Fibroblast of the conjunctiva (primary cell): ENCODE measurements at regions not wholly inside any gene's neighbourhood (a gene's known extent, or its start where the extent isn't known, plus 50 kb on each side); places are given as distances from the start of the nearest gene placed in this dataset.

Source experiments
- DNase-seq: peaks from one replicate; pipeline ENCODE4 v3.0.0-alpha.2; 2010; ENCODE audit warnings: low read depth

- no peak for DNase-seq
These were observed 158.9 kb downstream of the PPP1R2C start for GRCh38 chrX:42619068-42619467.

GRCh38 chrX:42616981-42617380 is 161.0 kb downstream of the PPP1R2C start:
- no peak for DNase-seq

- no peak for DNase-seq
These were observed 162.8 kb downstream of the PPP1R2C start for GRCh38 chrX:42615161-42615563.

DNA sequence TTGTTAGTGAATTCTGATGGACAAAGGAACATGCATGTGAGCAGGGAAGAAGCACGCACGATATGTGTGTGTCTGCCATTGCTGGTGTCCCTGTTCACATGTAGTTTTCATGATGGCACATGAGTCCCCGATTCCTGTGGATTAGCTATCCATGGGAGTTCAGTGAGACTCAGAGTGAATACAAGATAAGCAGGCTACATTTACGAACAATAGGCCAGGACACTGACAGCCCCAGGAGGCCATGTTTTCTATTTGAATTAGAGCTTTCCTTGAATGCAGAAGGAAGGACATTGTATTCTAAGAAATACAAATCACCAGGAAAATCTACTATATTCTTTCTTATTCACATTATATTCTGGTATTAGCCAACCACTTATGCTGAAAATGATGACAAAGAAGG is 171.4 kb downstream of the PPP1R2C start:
- no peak for DNase-seq

GRCh38 chrX:42604302-42604701 is 173.7 kb downstream of the PPP1R2C start:
- no peak for DNase-seq

- no peak for DNase-seq
These were observed 174.9 kb downstream of the PPP1R2C start for GRCh38 chrX:42603016-42603415.

GRCh38 chrX:42602566-42602965 is 175.4 kb downstream of the PPP1R2C start:
- DNase-seq, result no peak

DNA sequence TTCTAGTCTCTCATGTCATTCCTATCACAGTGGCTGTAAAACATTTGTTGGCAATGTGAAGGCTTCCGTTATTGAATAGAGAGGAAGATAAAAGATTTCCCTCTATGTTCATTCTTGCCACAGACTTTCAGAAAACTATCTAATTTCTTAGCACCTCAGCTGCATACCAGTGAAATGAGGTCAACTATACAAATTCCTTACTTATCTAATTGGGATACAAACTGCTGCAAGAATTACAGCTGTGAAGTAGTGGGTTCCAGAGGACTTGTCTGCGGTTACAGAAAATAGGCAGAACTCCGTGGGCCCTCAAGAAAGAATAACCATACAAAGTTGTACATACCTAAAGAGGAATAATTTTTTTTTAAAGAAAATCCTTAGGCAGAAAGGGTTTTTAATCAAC is 175.8 kb downstream of the PPP1R2C start:
- no peak for DNase-seq

DNA sequence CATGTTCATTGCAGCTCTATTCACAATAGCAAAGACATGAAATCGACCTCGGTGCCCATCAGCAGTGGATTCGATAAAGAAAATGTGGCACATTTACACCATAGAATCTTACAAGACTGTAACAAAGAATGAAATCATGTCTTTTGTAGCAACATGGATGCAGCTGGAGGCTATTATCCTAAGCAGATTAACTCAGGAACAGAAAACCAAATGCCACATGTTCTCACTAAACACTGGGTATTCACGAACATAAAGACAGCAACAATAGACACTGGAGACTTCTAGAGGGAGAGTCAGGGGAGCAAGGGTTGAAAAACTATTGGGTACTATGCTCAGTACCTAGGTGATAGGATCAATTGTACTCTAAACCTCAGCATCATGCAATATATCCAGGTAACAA is 180.5 kb downstream of the PPP1R2C start:
- DNase-seq, result no peak

DNA sequence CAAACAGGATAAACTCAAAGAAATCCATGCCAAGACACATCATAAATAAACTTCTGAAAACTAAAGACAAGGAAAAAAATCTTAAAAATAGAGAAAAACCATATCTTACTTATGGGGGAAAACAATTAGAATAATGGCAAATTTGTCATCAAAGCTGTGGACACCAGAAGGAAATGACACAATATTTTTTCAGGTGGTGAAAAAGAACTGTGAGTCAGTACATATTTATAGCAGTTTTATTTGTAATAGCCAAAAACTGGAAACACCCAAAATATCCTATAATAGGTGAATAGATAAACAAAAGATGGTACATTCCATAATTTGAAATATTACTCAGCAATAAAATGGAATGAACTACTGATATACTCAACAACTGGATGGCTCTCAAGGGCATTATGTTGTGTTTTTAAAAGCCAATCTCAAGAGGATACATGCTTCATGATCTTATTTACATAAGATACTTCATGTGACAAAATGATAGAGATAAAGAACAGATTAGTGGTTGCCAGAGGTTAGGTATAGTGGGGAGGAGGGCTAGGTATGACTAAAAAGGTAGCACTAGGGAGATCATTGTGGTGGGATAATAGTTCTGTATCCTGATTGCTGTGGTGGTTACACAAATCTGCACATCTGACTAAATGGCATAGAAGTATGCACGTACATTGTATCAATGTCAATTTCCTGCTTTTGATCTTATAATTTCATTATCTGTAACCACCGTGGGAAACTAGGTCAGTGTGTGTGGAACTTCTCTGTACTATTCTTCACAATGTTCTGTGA is 191.9 kb downstream of the PPP1R2C start:
- DNase-seq, result no peak

- DNase-seq, result no peak
These were observed 200.0 kb downstream of the PPP1R2C start for GRCh38 chrX:42577936-42578470.

- no peak for DNase-seq
These were observed 210.7 kb downstream of the PPP1R2C start for GRCh38 chrX:42567268-42567667.

- DNase-seq, result no peak
These were observed 212.2 kb downstream of the PPP1R2C start for GRCh38 chrX:42565739-42566138.

DNA sequence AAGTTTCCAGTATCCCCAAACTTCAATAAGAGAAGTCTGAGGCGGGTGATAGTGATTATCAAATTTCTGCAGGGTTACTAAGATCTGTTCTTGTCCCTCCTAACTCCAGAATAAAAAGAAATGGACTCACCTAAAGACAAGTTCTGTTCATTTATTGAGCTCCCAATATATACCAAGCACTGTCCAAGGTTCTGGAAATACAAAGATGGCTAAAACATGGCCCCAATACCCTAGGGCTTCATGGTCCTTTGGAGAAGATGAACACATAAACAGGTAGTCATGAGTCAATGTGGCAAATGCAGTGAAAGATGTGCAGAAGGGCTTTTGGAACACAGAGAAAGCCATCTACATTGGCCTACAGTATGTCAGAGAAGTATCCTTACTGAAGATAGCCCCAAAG is 231.2 kb downstream of the PPP1R2C start:
- DNase-seq, result no peak

GRCh38 chrX:42544883-42545282 is 233.1 kb downstream of the PPP1R2C start:
- DNase-seq, result no peak

- no peak for DNase-seq
These were observed 236.4 kb downstream of the PPP1R2C start for GRCh38 chrX:42541554-42541953.

DNA sequence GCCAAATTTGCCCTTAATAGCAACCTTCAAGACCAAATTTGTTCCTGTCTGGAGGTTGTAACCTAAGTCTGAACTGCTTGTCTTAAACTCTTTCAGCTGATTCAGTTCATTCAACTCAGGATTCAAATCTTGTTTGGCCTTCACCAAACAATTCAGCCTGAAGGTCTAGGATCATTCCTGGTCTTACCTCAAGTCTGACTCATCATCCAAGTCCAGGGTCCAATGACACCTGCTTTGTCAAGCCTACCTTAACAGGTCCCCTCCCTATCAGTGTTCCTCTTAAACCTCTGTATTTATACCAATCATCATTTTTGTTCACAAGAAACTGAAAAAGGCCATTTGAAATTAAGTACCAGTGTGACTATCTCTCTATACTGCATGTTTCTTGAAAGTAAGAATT is 237.8 kb downstream of the PPP1R2C start:
- DNase-seq, result no peak

DNA sequence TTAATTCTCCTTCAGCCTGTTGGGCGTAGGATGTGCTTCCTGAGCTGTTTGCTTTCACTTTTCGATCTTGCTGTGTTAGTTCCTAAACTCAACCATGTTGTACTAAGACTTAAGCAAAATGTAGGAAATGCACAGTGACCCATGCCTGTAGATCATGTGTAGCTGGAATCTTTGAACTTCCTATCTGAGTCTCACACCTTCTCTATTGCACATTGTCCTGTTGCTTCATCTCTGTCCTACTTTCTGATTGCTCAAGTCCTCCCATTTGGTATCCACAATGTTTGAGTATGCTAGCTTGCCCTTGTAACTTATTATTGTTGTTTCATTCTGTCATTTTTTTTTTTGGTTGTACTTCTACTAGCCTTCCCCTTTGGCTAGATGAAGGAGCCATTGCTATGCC is 239.6 kb downstream of the PPP1R2C start:
- DNase-seq, result no peak

GRCh38 chrX:42536286-42536685 is 241.7 kb downstream of the PPP1R2C start:
- no peak for DNase-seq

DNA sequence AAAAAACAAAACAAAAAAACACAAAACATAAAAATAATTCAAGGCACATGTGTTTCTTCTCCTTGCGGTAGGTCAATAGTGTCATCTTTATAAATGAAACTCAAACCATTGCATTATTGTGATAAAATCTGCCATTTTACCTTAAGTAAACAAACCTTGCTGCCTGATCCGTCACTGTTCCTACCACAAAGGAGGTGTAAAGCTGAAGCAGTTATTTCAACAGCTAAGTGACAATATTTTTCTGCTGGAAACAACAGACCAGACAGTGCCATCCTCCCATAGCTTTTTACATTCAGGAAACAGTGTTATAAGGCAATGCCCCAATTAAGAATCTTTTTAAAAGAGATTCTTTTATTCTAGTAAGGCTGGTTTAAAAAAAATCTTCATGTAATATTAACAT is 242.7 kb downstream of the PPP1R2C start:
- no peak for DNase-seq

GRCh38 chrX:42533761-42534160 is 244.2 kb downstream of the PPP1R2C start:
- no peak for DNase-seq

DNA sequence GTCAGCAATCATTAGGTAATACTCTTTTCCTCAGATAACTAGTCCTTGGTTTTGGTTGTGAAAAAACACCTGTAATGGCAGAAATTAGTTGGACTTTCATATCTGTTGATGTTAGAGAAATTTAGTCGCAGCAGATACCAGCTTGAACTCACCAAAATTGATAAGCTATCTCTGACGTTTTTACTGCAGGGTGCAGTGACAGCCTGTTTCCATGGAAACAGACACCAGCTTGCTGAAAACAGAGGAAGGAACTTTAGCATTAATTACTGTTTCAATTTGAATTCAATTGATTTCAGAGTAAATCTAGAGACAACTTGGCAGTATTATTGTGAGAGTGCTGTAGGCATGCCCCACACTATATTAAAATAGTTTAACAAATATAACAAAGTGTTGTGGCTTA is 246.5 kb downstream of the PPP1R2C start:
- DNase-seq, result no peak

GRCh38 chrX:42530027-42530426 is 247.9 kb downstream of the PPP1R2C start:
- DNase-seq, result peak; percentile 13

DNA sequence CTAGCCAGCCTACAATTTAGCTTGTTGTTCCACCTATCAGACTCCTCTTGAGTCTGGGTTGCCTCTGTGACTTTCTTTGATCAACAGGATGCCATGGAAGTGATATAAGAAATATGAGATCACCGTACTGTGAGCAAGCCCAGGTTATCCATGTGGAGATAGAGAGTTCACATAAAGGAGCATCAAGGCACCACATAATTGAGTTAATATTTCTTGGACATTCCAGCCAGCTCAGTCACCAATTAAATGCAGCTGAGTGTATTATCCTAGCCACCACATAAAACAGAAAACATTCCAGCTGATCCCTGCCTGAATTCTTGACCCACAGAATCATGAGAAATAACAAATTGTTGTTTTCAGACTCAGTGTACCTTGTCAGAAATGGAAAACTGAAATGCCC is 253.6 kb downstream of the PPP1R2C start:
- no peak for DNase-seq
